Calu3 (cell line): ENCODE measurements at regions not wholly inside any gene's neighbourhood (a gene's known extent, or its start where the extent isn't known, plus 50 kb on each side); places are given as distances from the start of the nearest gene placed in this dataset.
"Not testable (repeated sequence)": the region's sequence is repeated elsewhere in the genome, so short reads cannot be mapped to it uniquely, and the experiment has no call there.

ENCODE experiments used
- BruUV-seq: library from RNA; stranded (reverse); fragments of 400-500 nt; replicated peaks from 2 replicates; lab custom pipeline; 2021; lab: Mats Ljungman, UMichigan
- CTCF ChIA-PET: fragments of 300-600 bp; sonication (Branson Sonifier 250); formaldehyde crosslinking; loops from one replicate; lab custom pipeline; 2022; ENCODE audit warnings: antibody characterized with exemption; lab: Charles Lee
- DNase-seq: peaks from one replicate; pipeline ENCODE4 v3.0.0; 2022
- H3K27ac Mint-ChIP-seq: one replicate; pipeline ENCODE4 v1.8.0; 2022; ENCODE audit warnings: mixed read lengths; ENCODE audit not compliant: unreplicated experiment
- H3K27me3 Mint-ChIP-seq: one replicate; pipeline ENCODE4 v1.8.0; 2022; ENCODE audit warnings: mixed read lengths; ENCODE audit not compliant: unreplicated experiment
- H3K36me3 Mint-ChIP-seq: one replicate; pipeline ENCODE4 v1.8.0; 2022; ENCODE audit warnings: mild to moderate bottlenecking, moderate library complexity, mixed read lengths; ENCODE audit not compliant: insufficient read depth, unreplicated experiment
- H3K4me1 Mint-ChIP-seq: one replicate; pipeline ENCODE4 v1.8.0; 2022; ENCODE audit warnings: mild to moderate bottlenecking, low read depth, mixed read lengths; ENCODE audit not compliant: unreplicated experiment
- H3K4me3 Mint-ChIP-seq: one replicate; pipeline ENCODE4 v1.8.0; 2022; ENCODE audit warnings: mild to moderate bottlenecking, low read depth, moderate library complexity, mixed read lengths; ENCODE audit not compliant: unreplicated experiment
- H3K9me3 Mint-ChIP-seq: one replicate; pipeline ENCODE4 v1.8.0; 2022; ENCODE audit warnings: low read depth, mixed read lengths; ENCODE audit not compliant: unreplicated experiment
- intact Hi-C: fragments of 100-400 bp; cut with micrococcal nuclease; formaldehyde crosslinking; loops from one replicate; pipeline ENCODE4 v1.10.0; 2022; ENCODE audit not compliant: unreplicated experiment
- TF ChIP-seq, protein P1 (sequence below): fragments of 200-600 bp; IDR thresholded peaks from one replicate; pipeline ENCODE4 v1.8.0; 2022; ENCODE audit warnings: antibody characterized with exemption; ENCODE audit not compliant: unreplicated experiment

DNA sequence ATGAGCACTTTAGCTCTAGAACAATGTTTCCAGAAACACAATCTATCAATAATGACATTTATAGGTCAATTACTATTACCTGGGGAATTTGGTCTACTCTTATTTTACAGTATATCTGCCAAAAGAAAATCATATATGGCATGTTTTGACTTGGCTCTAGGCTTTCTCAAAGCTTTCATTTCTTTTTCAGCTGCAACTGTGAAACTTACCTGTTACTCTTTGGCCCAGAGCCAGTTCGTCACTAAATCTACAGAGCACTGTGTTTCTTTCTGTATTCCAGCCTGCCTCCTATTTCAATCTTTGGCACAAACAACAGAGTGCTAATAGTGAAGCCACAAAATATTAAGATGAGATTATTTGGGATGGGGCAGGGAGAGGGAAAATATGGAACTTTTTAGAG, 76.0 kb downstream of the P2RY1 start:
- Mint-ChIP-seq H3K4me1 (peaks cover 20% of the 10 kb centered on the region), H3K27me3 (no peaks in the 10 kb centered on the region), H3K27ac (no peak overlapping the region), H3K9me3 (peaks cover 3% of the 10 kb centered on the region), H3K36me3 (no peaks in the 10 kb centered on the region), H3K4me3 (no peak overlapping the region)
- DNase-seq, result no peak
- no TSS peak for BruUV-seq
- CTCF ChIA-PET, result no interaction called here
- intact Hi-C loops, result no loop called here
- TF ChIP-seq, protein P1, sequence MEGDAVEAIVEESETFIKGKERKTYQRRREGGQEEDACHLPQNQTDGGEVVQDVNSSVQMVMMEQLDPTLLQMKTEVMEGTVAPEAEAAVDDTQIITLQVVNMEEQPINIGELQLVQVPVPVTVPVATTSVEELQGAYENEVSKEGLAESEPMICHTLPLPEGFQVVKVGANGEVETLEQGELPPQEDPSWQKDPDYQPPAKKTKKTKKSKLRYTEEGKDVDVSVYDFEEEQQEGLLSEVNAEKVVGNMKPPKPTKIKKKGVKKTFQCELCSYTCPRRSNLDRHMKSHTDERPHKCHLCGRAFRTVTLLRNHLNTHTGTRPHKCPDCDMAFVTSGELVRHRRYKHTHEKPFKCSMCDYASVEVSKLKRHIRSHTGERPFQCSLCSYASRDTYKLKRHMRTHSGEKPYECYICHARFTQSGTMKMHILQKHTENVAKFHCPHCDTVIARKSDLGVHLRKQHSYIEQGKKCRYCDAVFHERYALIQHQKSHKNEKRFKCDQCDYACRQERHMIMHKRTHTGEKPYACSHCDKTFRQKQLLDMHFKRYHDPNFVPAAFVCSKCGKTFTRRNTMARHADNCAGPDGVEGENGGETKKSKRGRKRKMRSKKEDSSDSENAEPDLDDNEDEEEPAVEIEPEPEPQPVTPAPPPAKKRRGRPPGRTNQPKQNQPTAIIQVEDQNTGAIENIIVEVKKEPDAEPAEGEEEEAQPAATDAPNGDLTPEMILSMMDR, result no peak

DNA sequence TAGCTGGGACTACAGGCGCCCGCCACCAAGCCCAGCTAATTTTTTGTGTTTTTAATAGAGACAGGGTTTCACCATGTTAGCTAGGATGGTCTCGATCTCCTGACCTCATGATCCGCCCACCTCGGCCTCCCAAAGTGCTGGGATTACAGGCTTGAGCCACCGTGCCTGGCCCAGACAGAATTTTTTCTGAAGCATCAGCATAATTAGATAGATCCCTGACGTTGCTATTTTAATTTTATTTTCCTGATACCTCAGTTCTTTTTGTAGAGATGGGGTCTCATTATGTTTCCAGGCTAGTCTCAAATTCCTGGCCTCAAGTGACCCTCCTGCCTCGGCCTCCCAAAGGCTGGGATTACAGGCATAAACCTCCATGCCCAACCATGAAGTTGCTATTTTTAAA, 79.8 kb downstream of the P2RY1 start:
- H3K9me3 Mint-ChIP-seq, intact Hi-C loops, CTCF ChIA-PET, H3K4me3 Mint-ChIP-seq, H3K27me3 Mint-ChIP-seq, H3K36me3 Mint-ChIP-seq, H3K27ac Mint-ChIP-seq, BruUV-seq, DNase-seq: not testable (repeated sequence)
- peaks cover 13% of the 10 kb centered on the region for H3K4me1 Mint-ChIP-seq

DNA sequence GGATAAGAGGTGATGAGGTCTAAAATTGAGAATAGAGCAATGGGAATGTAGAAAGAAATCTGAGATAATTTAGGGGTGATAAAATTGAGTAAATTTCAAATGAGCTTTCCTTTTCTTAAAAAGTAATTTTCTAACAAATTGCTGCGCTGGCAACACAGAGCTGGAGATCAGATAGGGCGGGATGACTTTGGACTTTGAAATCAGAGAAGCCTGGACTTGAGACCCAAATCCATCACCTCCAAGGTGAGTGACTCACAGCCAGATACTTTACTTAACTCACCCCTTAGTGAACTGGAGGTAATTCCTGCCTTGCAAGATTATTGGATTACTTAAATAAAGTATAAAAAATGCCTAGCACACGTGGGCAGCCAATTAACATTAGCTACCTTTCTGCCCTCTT, 80.8 kb downstream of the P2RY1 start:
- intact Hi-C loops, result no loop called here
- Mint-ChIP-seq H3K27ac (no peak overlapping the region), H3K36me3 (no peaks in the 10 kb centered on the region), H3K4me1 (peaks cover 9% of the 10 kb centered on the region), H3K9me3 (no peaks in the 10 kb centered on the region), H3K27me3 (no peaks in the 10 kb centered on the region), H3K4me3 (no peak overlapping the region)
- BruUV-seq, result no TSS peak
- TF ChIP-seq, protein P1, result no peak
- CTCF ChIA-PET, result interaction anchor here (0.9 kb wide), 1 partner anchor 149 kb away, joined by 3 read pairs; no protein-coding TSS in a partner anchor
- DNase-seq, result peak; percentile 26

DNA sequence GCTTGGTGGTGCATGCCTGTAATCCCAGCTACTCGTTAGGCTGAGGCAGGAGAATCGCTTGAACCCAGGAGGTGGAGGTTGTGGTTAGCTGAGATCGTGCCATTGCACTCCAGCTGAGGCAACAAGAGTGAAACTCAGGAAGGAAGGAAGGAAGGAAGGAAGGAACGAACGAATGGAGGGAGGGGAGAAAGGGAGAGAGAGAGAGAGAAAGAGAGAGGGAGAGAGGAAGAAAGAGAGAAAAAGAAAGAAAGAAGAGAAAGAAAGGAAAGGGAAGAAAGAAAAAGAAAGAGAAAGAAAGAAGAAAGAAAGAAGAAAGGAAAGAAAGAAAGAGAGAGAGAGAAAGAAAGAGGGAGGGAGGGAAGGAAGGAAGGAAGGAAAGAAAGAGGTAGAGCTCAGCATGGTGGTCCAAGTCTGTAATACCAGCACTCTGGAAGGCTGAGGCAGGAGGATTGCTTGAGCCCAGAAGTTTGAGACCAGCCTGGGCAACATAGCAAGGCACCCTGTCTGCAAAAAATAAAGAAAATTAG, 81.9 kb downstream of the P2RY1 start:
- no peaks in the 10 kb centered on the region for H3K9me3 Mint-ChIP-seq
- H3K36me3 Mint-ChIP-seq, result no peaks in the 10 kb centered on the region
- CTCF ChIA-PET, result no interaction called here
- no TSS peak for BruUV-seq
- H3K27ac Mint-ChIP-seq, result no peak overlapping the region
- no peak overlapping the region for H3K4me3 Mint-ChIP-seq
- intact Hi-C loops, result no loop called here
- peaks cover 9% of the 10 kb centered on the region for H3K4me1 Mint-ChIP-seq
- DNase-seq, result no peak
- TF ChIP-seq, protein P1, result no peak
- H3K27me3 Mint-ChIP-seq, result no peaks in the 10 kb centered on the region

DNA sequence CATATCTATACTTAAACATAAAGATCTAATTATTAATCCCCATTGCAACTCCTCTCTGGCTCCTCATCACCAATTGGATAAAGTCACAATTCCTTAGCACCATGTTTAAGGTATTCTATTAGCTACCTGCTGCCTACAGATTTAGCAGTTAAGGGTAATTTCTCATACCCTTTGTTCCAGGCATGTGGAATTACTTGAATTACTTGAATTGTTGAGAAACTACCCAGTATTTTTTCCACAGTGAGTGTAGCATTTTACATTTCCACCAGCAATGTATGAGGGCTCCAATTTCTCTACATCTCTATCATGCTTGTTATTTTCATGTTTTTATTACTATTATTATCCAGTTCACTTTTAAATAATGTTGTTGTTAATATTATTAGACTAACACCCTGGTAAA, 86.4 kb downstream of the P2RY1 start:
- CTCF ChIA-PET, result no interaction called here
- H3K4me3 Mint-ChIP-seq, result no peak overlapping the region
- TF ChIP-seq, protein P1, result no peak
- intact Hi-C loops, result no loop called here
- no peaks in the 10 kb centered on the region for H3K9me3 Mint-ChIP-seq
- H3K27ac Mint-ChIP-seq, result no peak overlapping the region
- no peaks in the 10 kb centered on the region for H3K4me1 Mint-ChIP-seq
- no TSS peak for BruUV-seq
- no peaks in the 10 kb centered on the region for H3K27me3 Mint-ChIP-seq
- no peak for DNase-seq
- H3K36me3 Mint-ChIP-seq, result no peaks in the 10 kb centered on the region
